Dendritic cell treated with granulocyte-macrophage colony-stimulating factor and Interleukin-4, amounts not matched to agents 40 ng/mL and 50 ng/mL, for 4 days (primary cell): ENCODE measurements at regions not wholly inside any gene's neighbourhood (a gene's known extent, or its start where the extent isn't known, plus 50 kb on each side); places are given as distances from the start of the nearest gene placed in this dataset.
"Not testable (repeated sequence)": the region's sequence is repeated elsewhere in the genome, so short reads cannot be mapped to it uniquely, and the experiment has no call there.

Experiments
- H3K27ac Mint-ChIP-seq: one replicate; pipeline ENCODE4 v1.8.0; 2022; ENCODE audit warnings: mild to moderate bottlenecking, mixed read lengths
- H3K27me3 Mint-ChIP-seq: one replicate; pipeline ENCODE4 v1.8.0; 2022; ENCODE audit warnings: mild to moderate bottlenecking, mixed read lengths
- H3K36me3 Mint-ChIP-seq: one replicate; pipeline ENCODE4 v1.8.0; 2022; ENCODE audit warnings: low read depth, mixed read lengths
- H3K4me1 Mint-ChIP-seq: one replicate; pipeline ENCODE4 v1.8.0; 2022; ENCODE audit warnings: low read depth, mixed read lengths
- H3K4me3 Mint-ChIP-seq: one replicate; pipeline ENCODE4 v1.8.0; 2022; ENCODE audit warnings: mild to moderate bottlenecking, moderate library complexity, mixed read lengths
- H3K9me3 Mint-ChIP-seq: one replicate; pipeline ENCODE4 v1.8.0; 2022; ENCODE audit warnings: mixed read lengths
- intact Hi-C: fragments of 100-400 bp; cut with micrococcal nuclease; formaldehyde crosslinking; loops from one replicate; pipeline ENCODE4 v1.15.0; 2022

DNA sequence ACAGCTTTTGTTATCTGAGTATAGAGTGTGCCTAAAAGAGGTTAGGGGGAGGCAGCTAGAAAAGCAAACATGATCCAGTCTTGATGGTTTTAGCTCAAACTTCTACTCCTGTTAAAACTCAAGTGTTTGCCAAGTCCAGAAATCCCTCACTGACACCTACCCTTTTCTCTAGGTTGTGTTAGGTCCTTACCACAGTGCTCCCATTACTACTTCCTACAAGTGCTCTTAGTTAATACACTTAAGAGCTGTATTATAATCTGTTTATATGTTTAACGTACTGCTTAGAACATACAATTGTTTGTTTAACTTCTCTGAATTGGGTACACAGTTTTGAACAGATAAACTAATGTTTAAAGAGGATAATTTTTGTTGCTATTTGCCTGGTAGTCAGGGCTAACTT lies 1198.0 kb downstream of the KHDRBS2 start:
- H3K27ac Mint-ChIP-seq, result not testable (repeated sequence)

GRCh38 chr6:61044011-61044410 lies 1242.0 kb downstream of the KHDRBS2 start:
- no peaks in the 10 kb centered on the region for H3K4me1 Mint-ChIP-seq
- H3K27ac Mint-ChIP-seq, result no peak overlapping the region
- intact Hi-C loops, result no loop called here
- H3K27me3 Mint-ChIP-seq, result no peaks in the 10 kb centered on the region
- no peaks in the 10 kb centered on the region for H3K36me3 Mint-ChIP-seq
- peaks cover 48% of the 10 kb centered on the region for H3K9me3 Mint-ChIP-seq
- no peak overlapping the region for H3K4me3 Mint-ChIP-seq

More for the DNA sequence above, 1198.0 kb downstream of the KHDRBS2 start:
- H3K9me3 Mint-ChIP-seq, result peaks cover 18% of the 10 kb centered on the region
- intact Hi-C loops, H3K4me1 Mint-ChIP-seq, H3K36me3 Mint-ChIP-seq, H3K27me3 Mint-ChIP-seq, H3K4me3 Mint-ChIP-seq: not testable (repeated sequence)
